Lower lobe of right lung (tissue), 2 donors: ENCODE measurements at regions not wholly inside any gene's neighbourhood (a gene's known extent, or its start where the extent isn't known, plus 50 kb on each side); places are given as distances from the start of the nearest gene placed in this dataset.

Experiments
- ATAC-seq, 2 donors: fragments of 200-7000 bp; cut with Tn5 transposase; one replicate each; pipeline ENCODE4 v1.9.1; 2020 to 2022; ENCODE audit warnings: mild to moderate bottlenecking in 2 of 2, moderate library complexity in 2 of 2
- DNase-seq: peaks from one replicate; pipeline ENCODE4 v3.0.0-alpha.2; 2020
- H3K27ac ChIP-seq: fragments of 200-600 bp; one replicate; pipeline ENCODE4 v1.8.0; 2022
- H3K27me3 ChIP-seq: fragments of 200-600 bp; one replicate; pipeline ENCODE4 v1.8.0; 2022; ENCODE audit warnings: low read depth
- H3K36me3 ChIP-seq: fragments of 200-600 bp; one replicate; pipeline ENCODE4 v1.8.0; 2022; ENCODE audit warnings: mild to moderate bottlenecking
- H3K4me1 ChIP-seq: fragments of 200-600 bp; one replicate; pipeline ENCODE4 v1.8.0; 2022
- H3K4me3 ChIP-seq: fragments of 200-600 bp; one replicate; pipeline ENCODE4 v1.8.0; 2022; ENCODE audit warnings: mild to moderate bottlenecking
- H3K9me3 ChIP-seq: fragments of 200-600 bp; one replicate; pipeline ENCODE4 v1.8.0; 2022
- intact Hi-C: fragments of 100-400 bp; cut with DNase I; formaldehyde crosslinking; loops from one replicate; pipeline ENCODE4 v1.11.0; 2022
- TF ChIP-seq, protein P1 (sequence below): fragments of 200-600 bp; IDR thresholded peaks from one replicate; pipeline ENCODE4 v1.8.0; 2022; ENCODE audit warnings: antibody characterized with exemption, mild to moderate bottlenecking
- donor health status: DM: no; HTN: yes; CAD: no; lungs with severe emphysema.

DNA sequence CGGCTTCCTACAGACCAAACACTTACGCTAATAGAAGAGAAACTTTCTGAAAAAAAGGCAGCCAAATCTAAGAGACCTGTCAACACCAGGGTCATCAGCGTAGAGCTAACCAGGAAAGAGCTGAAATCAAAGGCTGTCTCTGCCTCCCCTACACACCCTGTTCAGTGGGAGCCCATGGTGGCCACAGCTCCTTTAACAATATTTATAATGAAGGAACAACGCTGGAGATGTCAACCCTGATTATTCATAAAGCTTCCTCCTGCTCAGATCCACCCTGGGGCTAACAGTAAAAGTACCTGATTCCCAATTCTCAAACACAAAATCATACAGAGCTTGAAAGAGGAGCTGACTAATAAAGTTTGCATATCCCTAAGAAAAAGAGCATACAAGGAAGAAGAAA is 133.7 kb downstream of the ANXA2 start:
- H3K36me3 ChIP-seq: no peaks in the 10 kb centered on the region
- no peak for DNase-seq
- H3K27me3 ChIP-seq: peaks cover 13% of the 10 kb centered on the region
- intact Hi-C loops: no loop called here
- H3K27ac ChIP-seq: no peak overlapping the region
- H3K4me3 ChIP-seq: no peak overlapping the region
- H3K4me1 ChIP-seq: no peaks in the 10 kb centered on the region
- TF ChIP-seq, protein P1, sequence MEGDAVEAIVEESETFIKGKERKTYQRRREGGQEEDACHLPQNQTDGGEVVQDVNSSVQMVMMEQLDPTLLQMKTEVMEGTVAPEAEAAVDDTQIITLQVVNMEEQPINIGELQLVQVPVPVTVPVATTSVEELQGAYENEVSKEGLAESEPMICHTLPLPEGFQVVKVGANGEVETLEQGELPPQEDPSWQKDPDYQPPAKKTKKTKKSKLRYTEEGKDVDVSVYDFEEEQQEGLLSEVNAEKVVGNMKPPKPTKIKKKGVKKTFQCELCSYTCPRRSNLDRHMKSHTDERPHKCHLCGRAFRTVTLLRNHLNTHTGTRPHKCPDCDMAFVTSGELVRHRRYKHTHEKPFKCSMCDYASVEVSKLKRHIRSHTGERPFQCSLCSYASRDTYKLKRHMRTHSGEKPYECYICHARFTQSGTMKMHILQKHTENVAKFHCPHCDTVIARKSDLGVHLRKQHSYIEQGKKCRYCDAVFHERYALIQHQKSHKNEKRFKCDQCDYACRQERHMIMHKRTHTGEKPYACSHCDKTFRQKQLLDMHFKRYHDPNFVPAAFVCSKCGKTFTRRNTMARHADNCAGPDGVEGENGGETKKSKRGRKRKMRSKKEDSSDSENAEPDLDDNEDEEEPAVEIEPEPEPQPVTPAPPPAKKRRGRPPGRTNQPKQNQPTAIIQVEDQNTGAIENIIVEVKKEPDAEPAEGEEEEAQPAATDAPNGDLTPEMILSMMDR: no peak
- ATAC-seq: no peak
- H3K9me3 ChIP-seq: no peaks in the 10 kb centered on the region

DNA sequence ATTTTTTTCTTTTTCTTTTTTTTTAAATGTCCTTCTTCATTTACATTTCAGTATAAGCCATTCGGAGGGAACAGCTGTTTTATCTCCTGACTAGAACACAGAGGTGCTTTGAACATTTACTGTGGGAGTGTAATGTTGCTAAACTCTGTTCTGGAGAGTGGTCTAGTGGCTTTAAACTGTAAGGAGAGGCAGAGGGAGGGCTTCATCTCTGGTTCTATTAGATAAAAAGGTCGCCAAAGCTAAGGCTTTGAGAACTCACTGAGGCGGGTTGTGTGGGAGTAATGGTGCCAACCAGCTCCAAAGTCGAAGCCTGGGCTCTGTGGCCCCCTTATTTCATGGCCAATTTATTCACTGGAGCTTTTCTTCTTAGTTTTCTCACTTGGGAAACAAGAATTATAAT is 133.2 kb downstream of the ANXA2 start:
- ATAC-seq: no peak
- TF ChIP-seq, protein P1: no peak
- no peak for DNase-seq
- no peaks in the 10 kb centered on the region for H3K36me3 ChIP-seq
- H3K4me1 ChIP-seq: no peaks in the 10 kb centered on the region
- peaks cover 13% of the 10 kb centered on the region for H3K27me3 ChIP-seq
- intact Hi-C loops: no loop called here
- no peaks in the 10 kb centered on the region for H3K9me3 ChIP-seq
- no peak overlapping the region for H3K4me3 ChIP-seq
- no peak overlapping the region for H3K27ac ChIP-seq

DNA sequence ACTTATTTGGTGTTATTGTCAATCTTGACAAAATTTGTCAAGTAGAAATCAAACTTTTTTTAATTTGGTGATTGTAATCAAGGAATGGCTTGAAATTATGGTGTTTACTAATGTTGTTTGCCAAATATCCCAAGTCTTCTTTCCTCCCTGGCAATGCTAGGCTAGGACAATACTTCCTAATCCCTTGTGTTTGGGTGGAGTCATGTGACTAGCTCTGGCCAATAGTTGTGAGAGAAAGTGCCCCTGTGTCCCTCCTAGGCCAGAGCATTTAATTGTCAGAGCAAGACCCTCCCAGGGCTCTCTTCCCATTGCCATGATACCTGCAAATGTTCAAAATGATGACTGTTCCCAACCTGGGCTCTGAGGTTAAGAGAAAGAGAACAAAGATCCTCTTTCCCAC is 132.7 kb downstream of the ANXA2 start:
- no peak overlapping the region for H3K4me3 ChIP-seq
- TF ChIP-seq, protein P1: no peak
- no peak overlapping the region for H3K27ac ChIP-seq
- H3K4me1 ChIP-seq: no peaks in the 10 kb centered on the region
- ATAC-seq (no peak), DNase-seq (no peak)
- no peaks in the 10 kb centered on the region for H3K9me3 ChIP-seq
- no peaks in the 10 kb centered on the region for H3K36me3 ChIP-seq
- H3K27me3 ChIP-seq: peaks cover 13% of the 10 kb centered on the region
- intact Hi-C loops: no loop called here

DNA sequence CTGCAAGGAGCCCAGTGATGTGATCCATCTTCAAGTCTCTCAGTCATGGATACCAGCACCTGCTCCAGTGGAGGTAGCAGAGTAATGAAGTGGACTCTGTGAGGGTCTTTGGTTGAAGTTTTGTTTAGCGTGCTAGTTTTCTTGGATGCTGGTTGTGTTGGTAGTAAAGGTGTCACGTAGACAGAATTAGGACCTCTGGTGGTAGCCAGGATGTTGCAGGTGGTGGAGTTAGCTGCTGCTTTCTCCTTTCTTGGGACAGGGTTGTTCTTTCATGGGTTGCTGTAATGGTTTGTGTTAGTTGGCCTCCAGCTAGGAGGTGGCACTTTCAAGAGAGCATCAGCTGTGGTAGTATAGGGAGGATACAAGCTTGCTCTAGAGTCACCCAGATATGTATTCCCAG is 125.2 kb downstream of the ANXA2 start:
- no peak for DNase-seq

DNA sequence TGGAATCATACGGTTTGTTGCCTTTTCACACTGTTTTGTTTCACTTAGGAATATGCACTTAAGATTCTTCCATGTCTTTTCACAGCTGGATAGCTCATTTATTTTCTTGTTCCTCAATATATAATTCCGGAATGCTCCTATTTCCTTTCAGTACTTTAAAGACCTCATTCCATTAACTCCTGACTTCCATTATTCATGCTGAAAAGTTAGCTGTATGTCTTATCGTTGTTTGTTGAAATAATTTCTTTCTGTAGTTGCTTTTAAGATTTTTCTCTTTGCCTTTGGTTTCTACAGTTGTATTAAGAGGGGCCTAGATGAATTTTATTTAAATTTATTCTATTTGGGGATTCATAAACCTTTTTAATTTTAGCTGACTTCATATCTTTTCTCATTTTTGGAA is 122.2 kb downstream of the ANXA2 start:
- TF ChIP-seq, protein P1: no peak
- ATAC-seq: no peak
- no peak for DNase-seq

More for the DNA sequence above, 125.2 kb downstream of the ANXA2 start:
- H3K4me3 ChIP-seq: no peak overlapping the region
- intact Hi-C loops: no loop called here
- TF ChIP-seq, protein P1: no peak
- no peaks in the 10 kb centered on the region for H3K4me1 ChIP-seq
- no peaks in the 10 kb centered on the region for H3K36me3 ChIP-seq
- no peak for ATAC-seq
- peaks cover 15% of the 10 kb centered on the region for H3K9me3 ChIP-seq
- no peaks in the 10 kb centered on the region for H3K27me3 ChIP-seq
- H3K27ac ChIP-seq: no peak overlapping the region

DNA sequence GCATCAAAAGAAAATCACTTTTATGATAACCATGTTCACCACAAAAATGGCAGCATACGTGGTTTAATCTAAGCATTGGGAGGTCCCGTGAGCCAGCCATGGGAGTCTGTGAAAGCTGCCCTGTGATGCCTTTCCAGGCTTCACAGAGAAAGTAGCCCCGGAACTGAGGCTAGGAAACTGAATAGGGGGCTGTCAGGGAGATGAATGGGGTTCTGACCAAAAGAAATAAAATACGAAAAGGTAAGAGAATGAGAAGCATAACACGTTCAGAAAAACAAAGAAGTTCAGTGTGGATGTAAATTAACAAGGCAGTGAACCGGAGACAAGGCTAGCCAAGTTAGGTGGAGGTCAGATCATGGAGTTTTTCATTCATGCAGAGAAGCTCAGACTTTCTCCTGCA is 118.9 kb downstream of the ANXA2 start:
- H3K36me3 ChIP-seq: no peaks in the 10 kb centered on the region
- H3K27me3 ChIP-seq: peaks cover 11% of the 10 kb centered on the region
- TF ChIP-seq, protein P1: no peak
- H3K9me3 ChIP-seq: peaks cover 15% of the 10 kb centered on the region
- ATAC-seq (no peak), DNase-seq (no peak)
- no peak overlapping the region for H3K27ac ChIP-seq
- intact Hi-C loops: no loop called here
- no peak overlapping the region for H3K4me3 ChIP-seq
- H3K4me1 ChIP-seq: no peaks in the 10 kb centered on the region

More for the DNA sequence above, 122.2 kb downstream of the ANXA2 start:
- intact Hi-C loops: no loop called here
- Histone ChIP-seq H3K27me3 (no peaks in the 10 kb centered on the region), H3K4me1 (no peaks in the 10 kb centered on the region), H3K9me3 (peaks cover 15% of the 10 kb centered on the region), H3K27ac (no peak overlapping the region), H3K36me3 (no peaks in the 10 kb centered on the region), H3K4me3 (no peak overlapping the region)
